IMR-90 (cell line): ENCODE measurements at regions not wholly inside any gene's neighbourhood (a gene's known extent, or its start where the extent isn't known, plus 50 kb on each side); places are given as distances from the start of the nearest gene placed in this dataset.

ENCODE experiments used
- ATAC-seq: fragments of 200-7000 bp; cut with Tn5 transposase; 2 replicates; pipeline ENCODE4 v1.9.1; 2020; ENCODE audit warnings: low read depth, mild to moderate bottlenecking, moderate library complexity
- BruUV-seq: library from RNA; stranded (reverse); fragments of 400-500 nt; replicated peaks from 2 replicates; lab custom pipeline; 2021; lab: Mats Ljungman, UMichigan
- CTCF ChIA-PET: fragments of 300-600 bp; formaldehyde crosslinking; extraction: SDS; loops from one replicate; lab custom pipeline; 2021; ENCODE audit warnings: antibody characterized with exemption; lab: Yijun Ruan, JAX
- POLR2A ChIA-PET: fragments of 300-600 bp; sonication (Branson Sonifier 250); formaldehyde crosslinking; loops from one replicate; lab custom pipeline; 2022; ENCODE audit warnings: antibody characterized with exemption; ENCODE audit not compliant: unreplicated experiment; lab: Charles Lee
- DNase-seq: peaks from one replicate; pipeline ENCODE4 v3.0.0; 2013
- H2AFZ ChIP-seq: replicated peaks from 2 replicates; pipeline ENCODE3; 2013; ENCODE audit warnings: low read length, mild to moderate bottlenecking; ENCODE audit not compliant: poor library complexity
- H2AK5ac ChIP-seq: 2 replicates; pipeline ENCODE4 v1.6.1; 2013; ENCODE audit warnings: low read depth, low read length, inconsistent platforms
- H2AK9ac ChIP-seq: replicated peaks from 2 replicates; pipeline ENCODE3; 2013; ENCODE audit warnings: mild to moderate bottlenecking, low read depth, low read length, moderate library complexity; ENCODE audit not compliant: poor library complexity
- H2BK120ac ChIP-seq: 2 replicates; pipeline ENCODE4 v1.6.1; 2013; ENCODE audit warnings: low read depth, low read length, inconsistent platforms
- H2BK15ac ChIP-seq: 3 replicates; pipeline ENCODE4 v1.6.1; 2013; ENCODE audit warnings: low read depth, low read length, inconsistent platforms
- H2BK20ac ChIP-seq: 2 replicates; pipeline ENCODE4 v1.6.1; 2013; ENCODE audit warnings: low read depth, mild to moderate bottlenecking, inconsistent platforms, low read length, moderate library complexity
- H2BK5ac ChIP-seq: 2 replicates; pipeline ENCODE4 v1.6.1; 2013; ENCODE audit warnings: mild to moderate bottlenecking, low read depth, low read length, inconsistent platforms; ENCODE audit not compliant: poor library complexity, severe bottlenecking
- H3K14ac ChIP-seq: replicated peaks from 2 replicates; pipeline ENCODE4 v1.6.1; 2013; ENCODE audit warnings: low read depth, low read length, inconsistent platforms
- H3K18ac ChIP-seq: 2 replicates; pipeline ENCODE4 v1.6.1; 2013; ENCODE audit warnings: low read depth, low read length, control low read depth
- H3K23ac ChIP-seq: 2 replicates; pipeline ENCODE4 v1.6.1; 2013; ENCODE audit warnings: low read depth, low read length, inconsistent platforms
- H3K27ac ChIP-seq: 2 replicates; pipeline ENCODE4 v1.5.1; 2013; ENCODE audit warnings: mild to moderate bottlenecking, control low read depth, low read length; ENCODE audit not compliant: insufficient read depth
- H3K27me3 ChIP-seq: 2 replicates; pipeline ENCODE4 v1.6.1; 2013; ENCODE audit warnings: low read length; ENCODE audit not compliant: control insufficient read depth, insufficient read depth
- H3K36me3 ChIP-seq: 2 replicates; pipeline ENCODE4 v1.6.1; 2013; ENCODE audit warnings: low read length, mixed read lengths; ENCODE audit not compliant: control insufficient read depth, insufficient read depth
- H3K4ac ChIP-seq: 2 replicates; pipeline ENCODE4 v1.6.1; 2013; ENCODE audit warnings: low read depth, low read length, inconsistent platforms
- H3K4me1 ChIP-seq: 2 replicates; pipeline ENCODE4 v1.6.1; 2013; ENCODE audit warnings: low read length, mixed read lengths; ENCODE audit not compliant: control insufficient read depth, insufficient read depth
- H3K4me2 ChIP-seq: 2 replicates; pipeline ENCODE4 v1.6.1; 2013; ENCODE audit warnings: low read depth, mild to moderate bottlenecking, control low read depth, low read length, moderate library complexity
- H3K4me3 ChIP-seq: 2 replicates; pipeline ENCODE4 v1.5.1; 2013; ENCODE audit warnings: low read depth, mild to moderate bottlenecking, control low read depth, low read length, moderate library complexity; ENCODE audit not compliant: insufficient read depth
- H3K56ac ChIP-seq: 2 replicates; pipeline ENCODE4 v1.6.1; 2013; ENCODE audit warnings: low read length, inconsistent platforms; ENCODE audit not compliant: insufficient read depth; ENCODE audit errors: extremely low read depth
- H3K79me1 ChIP-seq, 2 experiments: 2 replicates each; pipeline ENCODE4 v1.6.1; 2013; ENCODE audit warnings: low read length in 2 of 2, inconsistent platforms in 1 of 2, low read depth in 1 of 2
- H3K9ac ChIP-seq: 2 replicates; pipeline ENCODE4 v1.6.1; 2013; ENCODE audit warnings: low read depth, low read length, control low read depth
- H3K9me1 ChIP-seq: 2 replicates; pipeline ENCODE4 v1.6.1; 2013; ENCODE audit warnings: low read length, inconsistent platforms; ENCODE audit not compliant: insufficient read depth
- H3K9me3 ChIP-seq: 2 replicates; pipeline ENCODE4 v1.6.1; 2013; ENCODE audit warnings: low read length; ENCODE audit not compliant: control insufficient read depth, insufficient read depth
- H4K20me1 ChIP-seq: 2 replicates; pipeline ENCODE4 v1.6.1; 2013; ENCODE audit warnings: low read length, inconsistent platforms; ENCODE audit not compliant: insufficient read depth
- H4K5ac ChIP-seq: 2 replicates; pipeline ENCODE4 v1.6.1; 2013; ENCODE audit warnings: mild to moderate bottlenecking, low read depth, low read length, control low read depth
- H4K8ac ChIP-seq, 2 experiments: 2 replicates each; pipeline ENCODE4 v1.6.1; 2013; ENCODE audit warnings: low read depth in 2 of 2, low read length in 2 of 2, control low read depth in 1 of 2, inconsistent platforms in 1 of 2
- H4K91ac ChIP-seq: 2 replicates; pipeline ENCODE4 v1.6.1; 2013; ENCODE audit warnings: low read depth, low read length, inconsistent platforms; ENCODE audit not compliant: insufficient read depth
- BHLHE40 ChIP-seq: fragments of 150-350 bp; IDR thresholded peaks from 2 replicates; pipeline ENCODE4 v1.6.1; 2016; ENCODE audit warnings: mild to moderate bottlenecking, low read depth, low read length
- CEBPB ChIP-seq: IDR thresholded peaks from 2 replicates; pipeline ENCODE4 v1.6.1; 2012; ENCODE audit warnings: low read depth, low read length, improper control_type of control experiment
- CHD1 ChIP-seq: IDR thresholded peaks from 2 replicates; pipeline ENCODE4 v1.6.1; 2012; ENCODE audit warnings: low read depth, low read length, improper control_type of control experiment
- ELK1 ChIP-seq: fragments of 150-350 bp; IDR thresholded peaks from 2 replicates; pipeline ENCODE4 v1.6.1; 2016; ENCODE audit warnings: low read depth, mild to moderate bottlenecking, low read length, moderate library complexity, borderline replicate concordance
- FOS ChIP-seq: fragments of 150-350 bp; IDR thresholded peaks from 2 replicates; pipeline ENCODE4 v1.6.1; 2016; ENCODE audit warnings: low read depth, low read length
- MAZ ChIP-seq: IDR thresholded peaks from 2 replicates; pipeline ENCODE4 v1.6.1; 2012; ENCODE audit warnings: low read depth, mild to moderate bottlenecking, low read length, improper control_type of control experiment, moderate library complexity, borderline replicate concordance
- MXI1 ChIP-seq: IDR thresholded peaks from 2 replicates; pipeline ENCODE4 v1.6.1; 2012; ENCODE audit warnings: low read depth, mild to moderate bottlenecking, low read length, moderate library complexity, borderline replicate concordance
- POLR2A ChIP-seq: IDR thresholded peaks from 2 replicates; pipeline ENCODE4 v1.6.1; 2012; ENCODE audit warnings: mild to moderate bottlenecking, low read depth, low read length
- RCOR1 ChIP-seq: IDR thresholded peaks from 2 replicates; pipeline ENCODE4 v1.6.1; 2012; ENCODE audit warnings: mild to moderate bottlenecking, low read length, improper control_type of control experiment; ENCODE audit not compliant: insufficient replicate concordance
- WGBS, 2 experiments: methylation state at CpG; one replicate each; pipeline versions ENCODE4 v1.1.5 to v1.1.7; 2013; ENCODE audit warnings: missing lambda C conversion rate in 2 of 2; ENCODE audit not compliant: insufficient read length in 1 of 2; ENCODE audit errors: extremely low coverage in 2 of 2; 5-methylcytosine and 5-hydroxymethylcytosine counted together
- dilution Hi-C: fragments of 300-500 bp; cut with HindIII; formaldehyde crosslinking; loops from one replicate; pipeline ENCODE4 v1.14.3; 2018; ENCODE audit warnings: low sequenced_read_pairs; ENCODE audit not compliant: unreplicated experiment
- in situ Hi-C: fragments of 300-500 bp; cut with MboI; formaldehyde crosslinking; loops from 3 replicates; pipeline ENCODE4 v1.14.3; 2019; ENCODE audit warnings: low sequenced_read_pairs, inconsistent platforms, mixed read lengths
- intact Hi-C: fragments of 100-400 bp; cut with micrococcal nuclease; formaldehyde crosslinking; loops from 2 replicates; pipeline ENCODE4 v1.10.0; 2022
- TF ChIP-seq, protein P1 (sequence below): conservative IDR thresholded peaks from 2 replicates; pipeline ENCODE4 v1.5.1; 2012; ENCODE audit warnings: mild to moderate bottlenecking, low read depth, low read length, improper control_type of control experiment

- intact Hi-C loops = no loop called here
- in situ Hi-C loops = no loop called here
- no peak overlapping the region for H4K91ac ChIP-seq
Observed at GRCh38 chr22:22772396-22772795, 115.2 kb upstream of the IGLL5 start.

More at GRCh38 chr22:22772396-22772795, 115.2 kb upstream of the IGLL5 start:
- H3K9me1 ChIP-seq = no peaks in the 10 kb centered on the region
- H2BK20ac ChIP-seq = no peak overlapping the region
- no peak overlapping the region for H3K4me2 ChIP-seq
- H3K14ac ChIP-seq = no peak overlapping the region
- CTCF ChIA-PET = no interaction called here
- no peak overlapping the region for H2AK5ac ChIP-seq
- H4K5ac ChIP-seq = no peak overlapping the region
- no peaks in the 10 kb centered on the region for H4K20me1 ChIP-seq
- H3K9ac ChIP-seq = no peak overlapping the region
- H3K27me3 ChIP-seq = peaks cover 8% of the 10 kb centered on the region; the same call in 1 of the 2 replicates
- no peak overlapping the region for H3K4me3 ChIP-seq
- no peak overlapping the region for H3K27ac ChIP-seq
- H3K23ac ChIP-seq = no peak overlapping the region
- no peak overlapping the region for H2BK120ac ChIP-seq
- WGBS, 2 experiments = no CpG with 5 or more reads among the region's 9 CpGs
- dilution Hi-C loops = no loop called here
- no peak overlapping the region for H3K4ac ChIP-seq
- no peak overlapping the region for H2AFZ ChIP-seq
- no peak overlapping the region for H2BK15ac ChIP-seq
- H2BK5ac ChIP-seq = no peak overlapping the region
- H3K56ac ChIP-seq = no peak overlapping the region
- no peaks in the 10 kb centered on the region for H3K4me1 ChIP-seq
- no peak for ATAC-seq
- no peak overlapping the region for H4K8ac ChIP-seq
- no peaks in the 10 kb centered on the region for H3K36me3 ChIP-seq
- no peak overlapping the region for H3K18ac ChIP-seq
- DNase-seq = no peak
- H3K79me1 ChIP-seq = no peaks in the 10 kb centered on the region
- no peak for TF ChIP-seq CEBPB
- TF ChIP-seq MAZ = no peak
- TF ChIP-seq, protein P1, sequence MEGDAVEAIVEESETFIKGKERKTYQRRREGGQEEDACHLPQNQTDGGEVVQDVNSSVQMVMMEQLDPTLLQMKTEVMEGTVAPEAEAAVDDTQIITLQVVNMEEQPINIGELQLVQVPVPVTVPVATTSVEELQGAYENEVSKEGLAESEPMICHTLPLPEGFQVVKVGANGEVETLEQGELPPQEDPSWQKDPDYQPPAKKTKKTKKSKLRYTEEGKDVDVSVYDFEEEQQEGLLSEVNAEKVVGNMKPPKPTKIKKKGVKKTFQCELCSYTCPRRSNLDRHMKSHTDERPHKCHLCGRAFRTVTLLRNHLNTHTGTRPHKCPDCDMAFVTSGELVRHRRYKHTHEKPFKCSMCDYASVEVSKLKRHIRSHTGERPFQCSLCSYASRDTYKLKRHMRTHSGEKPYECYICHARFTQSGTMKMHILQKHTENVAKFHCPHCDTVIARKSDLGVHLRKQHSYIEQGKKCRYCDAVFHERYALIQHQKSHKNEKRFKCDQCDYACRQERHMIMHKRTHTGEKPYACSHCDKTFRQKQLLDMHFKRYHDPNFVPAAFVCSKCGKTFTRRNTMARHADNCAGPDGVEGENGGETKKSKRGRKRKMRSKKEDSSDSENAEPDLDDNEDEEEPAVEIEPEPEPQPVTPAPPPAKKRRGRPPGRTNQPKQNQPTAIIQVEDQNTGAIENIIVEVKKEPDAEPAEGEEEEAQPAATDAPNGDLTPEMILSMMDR = no peak
- TF ChIP-seq FOS = no peak
- TF ChIP-seq ELK1 = no peak
- TF ChIP-seq MXI1 = no peak
- TF ChIP-seq POLR2A = no peak
- no peak for TF ChIP-seq RCOR1
- TF ChIP-seq CHD1 = no peak
- no peak for TF ChIP-seq BHLHE40
- POLR2A ChIA-PET = interaction anchor here (0.6 kb wide), 1 partner anchor 17 kb away, joined by 4 read pairs; no protein-coding TSS in a partner anchor
- H2AK9ac ChIP-seq = no peak overlapping the region
- no peaks in the 10 kb centered on the region for H3K9me3 ChIP-seq
- BruUV-seq = no TSS peak
